ENCODE measurements at regions not wholly inside any gene's neighbourhood (a gene's known extent, or its start where the extent isn't known, plus 50 kb on each side); places are given as distances from the start of the nearest gene placed in this dataset. TPM values are rescaled to one million over a fixed set of nuclear protein-coding genes. Genes with fewer than 3 reads are reported as not detected.

Small RNA genes in the stretch of these regions (small RNA-seq; reads per million reads assigned to genes)
- gene NANOGP3 (ENCODE audit: insufficient read depth): not detected

Data from H1 (cell line).